ENCODE measurements at regions not wholly inside any gene's neighbourhood (a gene's known extent, or its start where the extent isn't known, plus 50 kb on each side); places are given as distances from the start of the nearest gene placed in this dataset.

DNA sequence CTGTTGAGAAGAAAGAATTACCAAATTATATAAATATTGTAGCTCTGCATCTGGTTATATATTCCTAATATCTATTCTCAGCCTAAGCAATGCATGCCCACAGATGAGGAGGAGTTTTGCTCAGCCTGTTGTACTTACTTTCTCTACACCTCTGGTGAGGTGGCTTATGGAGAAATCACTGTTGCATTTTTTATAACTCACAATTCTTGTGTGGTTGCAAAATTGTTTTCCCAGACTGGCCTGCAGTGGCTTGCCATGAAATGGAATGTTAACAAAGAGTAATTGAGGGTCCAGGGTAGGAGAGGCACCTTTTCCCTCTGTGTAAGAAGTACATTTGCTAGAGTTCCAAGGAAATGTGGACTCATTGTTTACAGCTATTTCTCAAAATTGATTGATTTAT lies 202.0 kb upstream of the SEMA3E start:
- TF ChIP-seq, protein P1, sequence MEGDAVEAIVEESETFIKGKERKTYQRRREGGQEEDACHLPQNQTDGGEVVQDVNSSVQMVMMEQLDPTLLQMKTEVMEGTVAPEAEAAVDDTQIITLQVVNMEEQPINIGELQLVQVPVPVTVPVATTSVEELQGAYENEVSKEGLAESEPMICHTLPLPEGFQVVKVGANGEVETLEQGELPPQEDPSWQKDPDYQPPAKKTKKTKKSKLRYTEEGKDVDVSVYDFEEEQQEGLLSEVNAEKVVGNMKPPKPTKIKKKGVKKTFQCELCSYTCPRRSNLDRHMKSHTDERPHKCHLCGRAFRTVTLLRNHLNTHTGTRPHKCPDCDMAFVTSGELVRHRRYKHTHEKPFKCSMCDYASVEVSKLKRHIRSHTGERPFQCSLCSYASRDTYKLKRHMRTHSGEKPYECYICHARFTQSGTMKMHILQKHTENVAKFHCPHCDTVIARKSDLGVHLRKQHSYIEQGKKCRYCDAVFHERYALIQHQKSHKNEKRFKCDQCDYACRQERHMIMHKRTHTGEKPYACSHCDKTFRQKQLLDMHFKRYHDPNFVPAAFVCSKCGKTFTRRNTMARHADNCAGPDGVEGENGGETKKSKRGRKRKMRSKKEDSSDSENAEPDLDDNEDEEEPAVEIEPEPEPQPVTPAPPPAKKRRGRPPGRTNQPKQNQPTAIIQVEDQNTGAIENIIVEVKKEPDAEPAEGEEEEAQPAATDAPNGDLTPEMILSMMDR (tag by site-specific recombination; IDR thresholded peaks at IDR 0.05): no peak
- TF ChIP-seq RBAK (tag by site-specific recombination; IDR thresholded peaks at IDR 0.05) (no peak), ZNF23 (tag by site-specific recombination; IDR thresholded peaks at IDR 0.05; ENCODE audit: borderline replicate concordance) (no peak), ZNF600 (tag by site-specific recombination; IDR thresholded peaks at IDR 0.05) (no peak), ZNF791 (tag by site-specific recombination; IDR thresholded peaks at IDR 0.05) (no peak), ZNF16 (tag by site-specific recombination; IDR thresholded peaks at IDR 0.05; ENCODE audit: low read depth) (no peak), ZNF843 (tag by site-specific recombination; IDR thresholded peaks at IDR 0.05) (no peak), ZNF350 (tag by site-specific recombination; IDR thresholded peaks at IDR 0.05) (no peak), HOXD13 (CRISPR knock-in tag; IDR thresholded peaks at IDR 0.05; ENCODE audit: borderline replicate concordance) (no peak), PRDM1 (tag by site-specific recombination; IDR thresholded peaks at IDR 0.05) (no peak), ZNF624 (tag by site-specific recombination; IDR thresholded peaks at IDR 0.05) (no peak), ZBTB20 (tag by site-specific recombination; IDR thresholded peaks at IDR 0.05) (no peak), MEIS1 (CRISPR knock-in tag; IDR thresholded peaks at IDR 0.05; ENCODE audit: borderline replicate concordance) (no peak)
- TF ChIP-seq, protein P2, sequence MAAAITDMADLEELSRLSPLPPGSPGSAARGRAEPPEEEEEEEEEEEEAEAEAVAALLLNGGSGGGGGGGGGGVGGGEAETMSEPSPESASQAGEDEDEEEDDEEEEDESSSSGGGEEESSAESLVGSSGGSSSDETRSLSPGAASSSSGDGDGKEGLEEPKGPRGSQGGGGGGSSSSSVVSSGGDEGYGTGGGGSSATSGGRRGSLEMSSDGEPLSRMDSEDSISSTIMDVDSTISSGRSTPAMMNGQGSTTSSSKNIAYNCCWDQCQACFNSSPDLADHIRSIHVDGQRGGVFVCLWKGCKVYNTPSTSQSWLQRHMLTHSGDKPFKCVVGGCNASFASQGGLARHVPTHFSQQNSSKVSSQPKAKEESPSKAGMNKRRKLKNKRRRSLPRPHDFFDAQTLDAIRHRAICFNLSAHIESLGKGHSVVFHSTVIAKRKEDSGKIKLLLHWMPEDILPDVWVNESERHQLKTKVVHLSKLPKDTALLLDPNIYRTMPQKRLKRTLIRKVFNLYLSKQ (tag by site-specific recombination; IDR thresholded peaks at IDR 0.05; ENCODE audit: borderline replicate concordance): no peak
- TF ChIP-seq, protein P3, sequence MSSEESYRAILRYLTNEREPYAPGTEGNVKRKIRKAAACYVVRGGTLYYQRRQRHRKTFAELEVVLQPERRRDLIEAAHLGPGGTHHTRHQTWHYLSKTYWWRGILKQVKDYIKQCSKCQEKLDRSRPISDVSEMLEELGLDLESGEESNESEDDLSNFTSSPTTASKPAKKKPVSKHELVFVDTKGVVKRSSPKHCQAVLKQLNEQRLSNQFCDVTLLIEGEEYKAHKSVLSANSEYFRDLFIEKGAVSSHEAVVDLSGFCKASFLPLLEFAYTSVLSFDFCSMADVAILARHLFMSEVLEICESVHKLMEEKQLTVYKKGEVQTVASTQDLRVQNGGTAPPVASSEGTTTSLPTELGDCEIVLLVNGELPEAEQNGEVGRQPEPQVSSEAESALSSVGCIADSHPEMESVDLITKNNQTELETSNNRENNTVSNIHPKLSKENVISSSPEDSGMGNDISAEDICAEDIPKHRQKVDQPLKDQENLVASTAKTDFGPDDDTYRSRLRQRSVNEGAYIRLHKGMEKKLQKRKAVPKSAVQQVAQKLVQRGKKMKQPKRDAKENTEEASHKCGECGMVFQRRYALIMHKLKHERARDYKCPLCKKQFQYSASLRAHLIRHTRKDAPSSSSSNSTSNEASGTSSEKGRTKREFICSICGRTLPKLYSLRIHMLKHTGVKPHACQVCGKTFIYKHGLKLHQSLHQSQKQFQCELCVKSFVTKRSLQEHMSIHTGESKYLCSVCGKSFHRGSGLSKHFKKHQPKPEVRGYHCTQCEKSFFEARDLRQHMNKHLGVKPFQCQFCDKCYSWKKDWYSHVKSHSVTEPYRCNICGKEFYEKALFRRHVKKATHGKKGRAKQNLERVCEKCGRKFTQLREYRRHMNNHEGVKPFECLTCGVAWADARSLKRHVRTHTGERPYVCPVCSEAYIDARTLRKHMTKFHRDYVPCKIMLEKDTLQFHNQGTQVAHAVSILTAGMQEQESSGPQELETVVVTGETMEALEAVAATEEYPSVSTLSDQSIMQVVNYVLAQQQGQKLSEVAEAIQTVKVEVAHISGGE (tag by site-specific recombination; conservative IDR thresholded peaks at IDR 0.05; ENCODE audit: low read depth): no peak
- TF ChIP-seq, protein P4, sequence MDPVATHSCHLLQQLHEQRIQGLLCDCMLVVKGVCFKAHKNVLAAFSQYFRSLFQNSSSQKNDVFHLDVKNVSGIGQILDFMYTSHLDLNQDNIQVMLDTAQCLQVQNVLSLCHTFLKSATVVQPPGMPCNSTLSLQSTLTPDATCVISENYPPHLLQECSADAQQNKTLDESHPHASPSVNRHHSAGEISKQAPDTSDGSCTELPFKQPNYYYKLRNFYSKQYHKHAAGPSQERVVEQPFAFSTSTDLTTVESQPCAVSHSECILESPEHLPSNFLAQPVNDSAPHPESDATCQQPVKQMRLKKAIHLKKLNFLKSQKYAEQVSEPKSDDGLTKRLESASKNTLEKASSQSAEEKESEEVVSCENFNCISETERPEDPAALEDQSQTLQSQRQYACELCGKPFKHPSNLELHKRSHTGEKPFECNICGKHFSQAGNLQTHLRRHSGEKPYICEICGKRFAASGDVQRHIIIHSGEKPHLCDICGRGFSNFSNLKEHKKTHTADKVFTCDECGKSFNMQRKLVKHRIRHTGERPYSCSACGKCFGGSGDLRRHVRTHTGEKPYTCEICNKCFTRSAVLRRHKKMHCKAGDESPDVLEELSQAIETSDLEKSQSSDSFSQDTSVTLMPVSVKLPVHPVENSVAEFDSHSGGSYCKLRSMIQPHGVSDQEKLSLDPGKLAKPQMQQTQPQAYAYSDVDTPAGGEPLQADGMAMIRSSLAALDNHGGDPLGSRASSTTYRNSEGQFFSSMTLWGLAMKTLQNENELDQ (tag by site-specific recombination; IDR thresholded peaks at IDR 0.05; ENCODE audit: low read depth): no peak
- CTCF ChIA-PET: interaction anchor here (0.6 kb wide), 1 partner anchor 466 kb away, joined by 5 read pairs; no protein-coding TSS in a partner anchor
- H3K4me3 ChIP-seq (ENCODE audit: low read depth, low read length): no peak overlapping the region
- no peak overlapping the region for H3K27ac ChIP-seq (ENCODE audit: extremely low read depth, low read depth, low read length)
- POLR2A ChIA-PET: no interaction called here
- H3K4me1 ChIP-seq (ENCODE audit: control insufficient read depth, insufficient read depth, low read length): no peaks in the 10 kb centered on the region
- H3K9me3 ChIP-seq (ENCODE audit: control insufficient read depth, insufficient read depth, low read depth, low read length): no peaks in the 10 kb centered on the region
- no peaks in the 10 kb centered on the region for H3K36me3 ChIP-seq (ENCODE audit: control insufficient read depth in 2 of 2, insufficient read depth in 1 of 2, low read length in 2 of 2)

DNA sequence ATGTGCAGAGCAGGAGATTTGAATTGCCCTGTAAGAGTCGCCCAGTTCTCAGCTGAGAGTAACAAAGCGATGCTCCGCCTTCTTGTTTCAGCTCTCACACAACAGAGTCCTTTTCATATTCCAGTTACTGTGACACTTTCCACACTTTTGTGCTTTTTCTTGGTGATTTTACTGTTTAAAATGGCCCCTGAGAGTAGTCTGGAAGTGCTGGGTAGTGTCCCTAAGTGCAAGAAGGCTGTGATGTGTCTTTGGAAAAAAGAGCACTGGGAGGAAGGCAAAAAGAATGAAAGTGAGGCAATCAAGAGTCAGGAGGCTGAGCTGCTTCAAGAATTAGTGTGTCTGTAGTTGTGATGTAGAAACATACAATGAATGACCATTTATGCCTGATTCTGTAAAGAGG lies 201.2 kb upstream of the SEMA3E start:
- Histone ChIP-seq H3K4me1 (ENCODE audit: control insufficient read depth, insufficient read depth, low read length) (no peaks in the 10 kb centered on the region), H3K4me3 (ENCODE audit: low read depth, low read length) (no peak overlapping the region), H3K27ac (ENCODE audit: extremely low read depth, low read depth, low read length) (no peak overlapping the region), H3K36me3 (ENCODE audit: control insufficient read depth in 2 of 2, insufficient read depth in 1 of 2, low read length in 2 of 2) (no peaks in the 10 kb centered on the region), H3K9me3 (ENCODE audit: control insufficient read depth, insufficient read depth, low read depth, low read length) (no peaks in the 10 kb centered on the region)
- ChIA-PET CTCF (no interaction called here), POLR2A (no interaction called here)
- TF ChIP-seq, protein P5, sequence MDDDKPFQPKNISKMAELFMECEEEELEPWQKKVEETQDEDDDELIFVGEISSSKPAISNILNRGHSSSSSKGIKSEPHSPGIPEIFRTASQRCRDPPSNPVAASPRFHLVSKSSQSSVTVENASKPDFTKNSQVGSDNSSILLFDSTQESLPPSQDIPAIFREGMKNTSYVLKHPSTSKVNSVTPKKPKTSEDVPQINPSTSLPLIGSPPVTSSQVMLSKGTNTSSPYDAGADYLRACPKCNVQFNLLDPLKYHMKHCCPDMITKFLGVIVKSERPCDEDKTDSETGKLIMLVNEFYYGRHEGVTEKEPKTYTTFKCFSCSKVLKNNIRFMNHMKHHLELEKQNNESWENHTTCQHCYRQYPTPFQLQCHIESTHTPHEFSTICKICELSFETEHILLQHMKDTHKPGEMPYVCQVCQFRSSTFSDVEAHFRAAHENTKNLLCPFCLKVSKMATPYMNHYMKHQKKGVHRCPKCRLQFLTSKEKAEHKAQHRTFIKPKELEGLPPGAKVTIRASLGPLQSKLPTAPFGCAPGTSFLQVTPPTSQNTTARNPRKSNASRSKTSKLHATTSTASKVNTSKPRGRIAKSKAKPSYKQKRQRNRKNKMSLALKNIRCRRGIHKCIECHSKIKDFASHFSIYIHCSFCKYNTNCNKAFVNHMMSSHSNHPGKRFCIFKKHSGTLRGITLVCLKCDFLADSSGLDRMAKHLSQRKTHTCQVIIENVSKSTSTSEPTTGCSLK (tag by site-specific recombination; IDR thresholded peaks at IDR 0.05): no peak
- TF ChIP-seq ZNF707 (tag by site-specific recombination; IDR thresholded peaks at IDR 0.05) (no peak), ZNF585B (tag by site-specific recombination; IDR thresholded peaks at IDR 0.05) (no peak), SALL2 (tag by site-specific recombination; IDR thresholded peaks at IDR 0.05; ENCODE audit: borderline replicate concordance) (no peak), ZNF239 (tag by site-specific recombination; IDR thresholded peaks at IDR 0.05) (no peak), ZNF549 (tag by site-specific recombination; IDR thresholded peaks at IDR 0.05) (no peak), ZNF416 (tag by site-specific recombination; IDR thresholded peaks at IDR 0.05) (no peak)
- TF ChIP-seq, protein P6, sequence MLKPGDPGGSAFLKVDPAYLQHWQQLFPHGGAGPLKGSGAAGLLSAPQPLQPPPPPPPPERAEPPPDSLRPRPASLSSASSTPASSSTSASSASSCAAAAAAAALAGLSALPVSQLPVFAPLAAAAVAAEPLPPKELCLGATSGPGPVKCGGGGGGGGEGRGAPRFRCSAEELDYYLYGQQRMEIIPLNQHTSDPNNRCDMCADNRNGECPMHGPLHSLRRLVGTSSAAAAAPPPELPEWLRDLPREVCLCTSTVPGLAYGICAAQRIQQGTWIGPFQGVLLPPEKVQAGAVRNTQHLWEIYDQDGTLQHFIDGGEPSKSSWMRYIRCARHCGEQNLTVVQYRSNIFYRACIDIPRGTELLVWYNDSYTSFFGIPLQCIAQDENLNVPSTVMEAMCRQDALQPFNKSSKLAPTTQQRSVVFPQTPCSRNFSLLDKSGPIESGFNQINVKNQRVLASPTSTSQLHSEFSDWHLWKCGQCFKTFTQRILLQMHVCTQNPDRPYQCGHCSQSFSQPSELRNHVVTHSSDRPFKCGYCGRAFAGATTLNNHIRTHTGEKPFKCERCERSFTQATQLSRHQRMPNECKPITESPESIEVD (tag by site-specific recombination; IDR thresholded peaks at IDR 0.05): no peak

Measured in HEK293 (cell line).